WTC11 (cell line): ENCODE measurements at regions not wholly inside any gene's neighbourhood (a gene's known extent, or its start where the extent isn't known, plus 50 kb on each side); places are given as distances from the start of the nearest gene placed in this dataset.

Experiments
- ATAC-seq: fragments of 200-7000 bp; cut with Tn5 transposase; 2 replicates; pipeline ENCODE4 v1.10.0; 2021; ENCODE audit warnings: mild to moderate bottlenecking, moderate library complexity
- CTCF ChIA-PET: fragments of 300-600 bp; sonication (Branson Sonifier 250); formaldehyde crosslinking; loops from one replicate; lab custom pipeline; 2021; ENCODE audit warnings: antibody characterized with exemption; lab: Charles Lee
- POLR2A ChIA-PET: fragments of 350-600 bp; sonication (Branson Sonifier 250); formaldehyde crosslinking; loops from one replicate; lab custom pipeline; 2021; ENCODE audit warnings: antibody characterized with exemption; lab: Charles Lee
- DNase-seq: peaks from one replicate; pipeline ENCODE4 v3.0.0; 2021; ENCODE audit warnings: low spot score
- H3K27ac Mint-ChIP-seq: 2 replicates; pipeline ENCODE4 v1.8.0; 2021; ENCODE audit warnings: mixed read lengths
- H3K27me3 Mint-ChIP-seq: 2 replicates; pipeline ENCODE4 v1.8.0; 2021; ENCODE audit warnings: low read depth, mild to moderate bottlenecking, moderate library complexity, mixed read lengths
- H3K36me3 Mint-ChIP-seq: 2 replicates; pipeline ENCODE4 v1.8.0; 2021; ENCODE audit warnings: mixed read lengths
- H3K4me1 Mint-ChIP-seq: 2 replicates; pipeline ENCODE4 v1.8.0; 2022; ENCODE audit warnings: mixed read lengths
- H3K4me3 Mint-ChIP-seq: 2 replicates; pipeline ENCODE4 v1.8.0; 2021; ENCODE audit warnings: mild to moderate bottlenecking, moderate library complexity, mixed read lengths
- H3K9me3 Mint-ChIP-seq: 2 replicates; pipeline ENCODE4 v1.8.0; 2021; ENCODE audit warnings: mixed read lengths
- ATF2 ChIP-seq: sonication (generic); formaldehyde crosslinking; IDR thresholded peaks from 2 replicates; pipeline ENCODE4 v1.8.1; 2022; ENCODE audit warnings: low read depth, missing genetic modification reagents, borderline replicate concordance
- CDX4 ChIP-seq: fragments of 250-450 bp; sonication (Bioruptor Pico); IDR thresholded peaks from 2 replicates; pipeline ENCODE4 v1.9.0; 2021; ENCODE audit warnings: moderate library complexity, mild to moderate bottlenecking, inconsistent platforms, borderline replicate concordance
- CREB1 ChIP-seq: sonication (generic); formaldehyde crosslinking; IDR thresholded peaks from 2 replicates; pipeline ENCODE4 v1.8.0; 2023; ENCODE audit warnings: mild to moderate bottlenecking, missing genetic modification reagents
- MYBL2 ChIP-seq: sonication (generic); formaldehyde crosslinking; IDR thresholded peaks from 2 replicates; pipeline ENCODE4 v1.8.1; 2023; ENCODE audit warnings: mild to moderate bottlenecking, moderate library complexity, missing genetic modification reagents
- SMAD3 ChIP-seq: sonication (generic); formaldehyde crosslinking; IDR thresholded peaks from 2 replicates; pipeline ENCODE4 v1.8.0; 2022; ENCODE audit warnings: missing genetic modification reagents, mild to moderate bottlenecking, borderline replicate concordance
- TCF7 ChIP-seq: sonication (generic); formaldehyde crosslinking; IDR thresholded peaks from 2 replicates; pipeline ENCODE4 v1.8.0; 2022; ENCODE audit warnings: mild to moderate bottlenecking, low read depth, missing genetic modification reagents, moderate library complexity
- USF1 ChIP-seq: sonication (generic); formaldehyde crosslinking; IDR thresholded peaks from 2 replicates; pipeline ENCODE4 v1.8.0; 2022; ENCODE audit warnings: mild to moderate bottlenecking, missing genetic modification reagents
- USF2 ChIP-seq: sonication (generic); formaldehyde crosslinking; IDR thresholded peaks from 2 replicates; pipeline ENCODE4 v1.8.1; 2023; ENCODE audit warnings: mild to moderate bottlenecking, missing genetic modification reagents, moderate library complexity
- ZNF219 ChIP-seq: sonication (generic); formaldehyde crosslinking; IDR thresholded peaks from 2 replicates; pipeline ENCODE4 v1.8.0; 2023; ENCODE audit warnings: missing genetic modification reagents, mild to moderate bottlenecking, borderline replicate concordance
- ZNF281 ChIP-seq: sonication (generic); formaldehyde crosslinking; IDR thresholded peaks from 2 replicates; pipeline ENCODE4 v1.8.0; 2023; ENCODE audit warnings: mild to moderate bottlenecking, missing genetic modification reagents
- TF ChIP-seq, protein P1 (sequence below): fragments of 250-450 bp; sonication (Bioruptor Pico); IDR thresholded peaks from 2 replicates; pipeline ENCODE4 v2.1.2; 2022; ENCODE audit warnings: mild to moderate bottlenecking, moderate library complexity
- TF ChIP-seq, protein P2 (sequence below): sonication (generic); formaldehyde crosslinking; IDR thresholded peaks from 2 replicates; pipeline ENCODE4 v1.8.1; 2023; ENCODE audit warnings: mild to moderate bottlenecking, missing genetic modification reagents

- POLR2A ChIA-PET = no interaction called here
- no peak for TF ChIP-seq CREB1
- peak; percentile 24; the same call in 1 of the 2 replicates for TF ChIP-seq USF2
- CTCF ChIA-PET = no interaction called here
- peaks cover 82% of the 10 kb centered on the region for H3K4me1 Mint-ChIP-seq
- DNase-seq (no peak), ATAC-seq (no peak)
- no peaks in the 10 kb centered on the region for H3K36me3 Mint-ChIP-seq
- H3K27me3 Mint-ChIP-seq = no peaks in the 10 kb centered on the region
- no peak overlapping the region for H3K4me3 Mint-ChIP-seq
- H3K9me3 Mint-ChIP-seq = no peaks in the 10 kb centered on the region
- peak overlapping the region; percentile 11 for H3K27ac Mint-ChIP-seq
Measured at GRCh38 chr1:81409780-81410274, 390.9 kb upstream of the ADGRL2 start.

DNA sequence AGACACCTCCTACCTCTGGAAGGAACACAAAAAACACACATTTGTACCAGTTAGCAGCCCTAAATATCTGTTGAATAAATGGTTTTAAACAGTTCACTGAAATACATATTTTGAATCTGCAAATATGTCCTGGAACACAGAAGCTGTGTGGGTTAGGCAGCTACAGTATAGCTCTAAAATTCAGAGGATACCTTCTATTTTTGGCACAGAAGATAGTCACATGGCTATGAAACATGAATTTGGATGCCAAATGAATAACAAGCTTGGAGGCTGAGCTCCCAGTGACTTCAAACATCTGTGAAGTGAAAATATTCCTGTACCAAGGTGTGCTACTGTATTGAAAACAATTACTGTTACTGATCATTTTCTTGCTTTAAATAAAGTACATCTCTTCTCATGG lies 391.5 kb upstream of the ADGRL2 start:
- TF ChIP-seq CDX4 (CRISPR knock-in tag) (no peak), ZNF281 (CRISPR knock-in tag) (no peak), USF1 (CRISPR knock-in tag) (no peak), TCF7 (CRISPR knock-in tag) (no peak), ZNF219 (CRISPR knock-in tag) (no peak), SMAD3 (CRISPR knock-in tag) (no peak), MYBL2 (CRISPR knock-in tag) (no peak), ATF2 (CRISPR knock-in tag) (no peak)
- TF ChIP-seq, protein P1, sequence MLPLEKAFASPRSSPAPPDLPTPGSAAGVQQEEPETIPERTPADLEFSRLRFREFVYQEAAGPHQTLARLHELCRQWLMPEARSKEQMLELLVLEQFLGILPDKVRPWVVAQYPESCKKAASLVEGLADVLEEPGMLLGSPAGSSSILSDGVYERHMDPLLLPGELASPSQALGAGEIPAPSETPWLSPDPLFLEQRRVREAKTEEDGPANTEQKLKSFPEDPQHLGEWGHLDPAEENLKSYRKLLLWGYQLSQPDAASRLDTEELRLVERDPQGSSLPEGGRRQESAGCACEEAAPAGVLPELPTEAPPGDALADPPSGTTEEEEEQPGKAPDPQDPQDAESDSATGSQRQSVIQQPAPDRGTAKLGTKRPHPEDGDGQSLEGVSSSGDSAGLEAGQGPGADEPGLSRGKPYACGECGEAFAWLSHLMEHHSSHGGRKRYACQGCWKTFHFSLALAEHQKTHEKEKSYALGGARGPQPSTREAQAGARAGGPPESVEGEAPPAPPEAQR (CRISPR knock-in tag) = no peak
- TF ChIP-seq, protein P2, sequence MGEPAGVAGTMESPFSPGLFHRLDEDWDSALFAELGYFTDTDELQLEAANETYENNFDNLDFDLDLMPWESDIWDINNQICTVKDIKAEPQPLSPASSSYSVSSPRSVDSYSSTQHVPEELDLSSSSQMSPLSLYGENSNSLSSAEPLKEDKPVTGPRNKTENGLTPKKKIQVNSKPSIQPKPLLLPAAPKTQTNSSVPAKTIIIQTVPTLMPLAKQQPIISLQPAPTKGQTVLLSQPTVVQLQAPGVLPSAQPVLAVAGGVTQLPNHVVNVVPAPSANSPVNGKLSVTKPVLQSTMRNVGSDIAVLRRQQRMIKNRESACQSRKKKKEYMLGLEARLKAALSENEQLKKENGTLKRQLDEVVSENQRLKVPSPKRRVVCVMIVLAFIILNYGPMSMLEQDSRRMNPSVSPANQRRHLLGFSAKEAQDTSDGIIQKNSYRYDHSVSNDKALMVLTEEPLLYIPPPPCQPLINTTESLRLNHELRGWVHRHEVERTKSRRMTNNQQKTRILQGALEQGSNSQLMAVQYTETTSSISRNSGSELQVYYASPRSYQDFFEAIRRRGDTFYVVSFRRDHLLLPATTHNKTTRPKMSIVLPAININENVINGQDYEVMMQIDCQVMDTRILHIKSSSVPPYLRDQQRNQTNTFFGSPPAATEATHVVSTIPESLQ (CRISPR knock-in tag) = no peak
- Mint-ChIP-seq H3K27ac (no peak overlapping the region), H3K4me3 (no peak overlapping the region), H3K4me1 (peaks cover 76% of the 10 kb centered on the region), H3K27me3 (no peaks in the 10 kb centered on the region), H3K36me3 (no peaks in the 10 kb centered on the region), H3K9me3 (no peaks in the 10 kb centered on the region)
- DNase-seq (no peak), ATAC-seq (no peak)
- ChIA-PET CTCF (no interaction called here), POLR2A (no interaction called here)
